Stimulated activated naive CD4-positive, alpha-beta T cell (primary cell): ENCODE measurements at regions not wholly inside any gene's neighbourhood (a gene's known extent, or its start where the extent isn't known, plus 50 kb on each side); places are given as distances from the start of the nearest gene placed in this dataset.

ENCODE experiments used
- DNase-seq, 6 experiments: peaks; one replicate each; lab custom pipeline; 2025; lab: John Stamatoyannopoulos, UW

GRCh38 chr9:91023741-91024140, 222.1 kb downstream of the SYK start:
- no peak for DNase-seq

GRCh38 chr9:91024841-91025240, 223.2 kb downstream of the SYK start:
- DNase-seq, result no peak

- no peak for DNase-seq
Measured at GRCh38 chr9:91025856-91026255, 224.2 kb downstream of the SYK start.

- DNase-seq, result no peak
Measured at GRCh38 chr9:91026266-91026665, 224.6 kb downstream of the SYK start.

- no peak for DNase-seq
Measured at GRCh38 chr9:91027005-91027404, 225.4 kb downstream of the SYK start.

- DNase-seq, result no peak
Measured at GRCh38 chr9:91028166-91028827, 226.7 kb downstream of the SYK start.

- no peak for DNase-seq
Measured at GRCh38 chr9:91029650-91030361, 228.2 kb downstream of the SYK start.

GRCh38 chr9:91032121-91032531, 230.5 kb downstream of the SYK start:
- DNase-seq, result no peak

GRCh38 chr9:91033270-91033669, 231.7 kb downstream of the SYK start:
- DNase-seq, result no peak

- DNase-seq, result peak in 5 of 6 experiments; percentile 3 to 49 (median 36)
Measured at GRCh38 chr9:91033797-91034196, 232.2 kb downstream of the SYK start.

GRCh38 chr9:91034521-91034920, 232.9 kb downstream of the SYK start:
- no peak for DNase-seq

GRCh38 chr9:91034976-91035824, 233.6 kb downstream of the SYK start:
- DNase-seq, result no peak

GRCh38 chr9:91035825-91036208, 234.2 kb downstream of the SYK start:
- DNase-seq, result no peak

GRCh38 chr9:91036356-91036755, 234.7 kb downstream of the SYK start:
- no peak for DNase-seq

- peak; percentile 10 to 71 (median 39) for DNase-seq
Measured at GRCh38 chr9:91036826-91037510, 235.3 kb downstream of the SYK start.

GRCh38 chr9:91037511-91038482, 236.2 kb downstream of the SYK start:
- no peak for DNase-seq

- no peak for DNase-seq
Measured at GRCh38 chr9:91038483-91039124, 237.0 kb downstream of the SYK start.

GRCh38 chr9:91039125-91039834, 237.7 kb downstream of the SYK start:
- no peak for DNase-seq

- no peak for DNase-seq
Measured at GRCh38 chr9:91039835-91040140, 238.2 kb downstream of the SYK start.
